ENCODE measurements at regions not wholly inside any gene's neighbourhood (a gene's known extent, or its start where the extent isn't known, plus 50 kb on each side); places are given as distances from the start of the nearest gene placed in this dataset.
"Not testable (repeated sequence)": the region's sequence is repeated elsewhere in the genome, so short reads cannot be mapped to it uniquely, and the experiment has no call there.

GRCh38 chr2:105539331-105539730 is 140.5 kb upstream of the FHL2 start:
- no peaks in the 10 kb centered on the region for H3K36me3 Mint-ChIP-seq (ENCODE audit: low read depth)

GRCh38 chr2:105538840-105539239 is 140.0 kb upstream of the FHL2 start:
- H3K4me1 Mint-ChIP-seq (ENCODE audit: low read depth) = no peaks in the 10 kb centered on the region
- CTCF ChIA-PET = interaction anchor here (1.0 kb wide), 1 partner anchor 18 kb away, joined by 3 read pairs; no protein-coding TSS in a partner anchor
- no peaks in the 10 kb centered on the region for H3K9me3 Mint-ChIP-seq
- DNase-seq (no peak), ATAC-seq (no peak)
- H3K4me3 Mint-ChIP-seq = no peak overlapping the region
- intact Hi-C loops (cut with micrococcal nuclease) = no loop called here
- no peak for TF ChIP-seq CTCF (IDR thresholded peaks at IDR 0.05)
- H3K36me3 Mint-ChIP-seq (ENCODE audit: low read depth) = no peaks in the 10 kb centered on the region
- H3K27me3 Mint-ChIP-seq = no peaks in the 10 kb centered on the region
- no peak overlapping the region for H3K27ac Mint-ChIP-seq
- POLR2A ChIA-PET = no interaction called here

More at GRCh38 chr2:105539331-105539730, 140.5 kb upstream of the FHL2 start:
- ChIA-PET CTCF (interaction anchor here (1.0 kb wide), 1 partner anchor 18 kb away, joined by 3 read pairs; no protein-coding TSS in a partner anchor), POLR2A (no interaction called here)
- Mint-ChIP-seq H3K9me3 (no peaks in the 10 kb centered on the region), H3K4me3 (no peak overlapping the region), H3K27ac (no peak overlapping the region), H3K27me3 (no peaks in the 10 kb centered on the region), H3K4me1 (ENCODE audit: low read depth) (no peaks in the 10 kb centered on the region)
- intact Hi-C loops (cut with micrococcal nuclease) = no loop called here
- ATAC-seq (no peak), DNase-seq (no peak)
- no peak for TF ChIP-seq CTCF (IDR thresholded peaks at IDR 0.05)

GRCh38 chr2:105537920-105538319 is 139.1 kb upstream of the FHL2 start:
- CTCF ChIA-PET = no interaction called here
- no peaks in the 10 kb centered on the region for H3K9me3 Mint-ChIP-seq
- TF ChIP-seq CTCF (IDR thresholded peaks at IDR 0.05) = no peak
- intact Hi-C loops (cut with micrococcal nuclease) = no loop called here
- H3K27ac Mint-ChIP-seq = no peak overlapping the region
- ATAC-seq = no peak
- no peaks in the 10 kb centered on the region for H3K27me3 Mint-ChIP-seq
- DNase-seq = no peak
- no peaks in the 10 kb centered on the region for H3K4me1 Mint-ChIP-seq (ENCODE audit: low read depth)
- no peak overlapping the region for H3K4me3 Mint-ChIP-seq
- POLR2A ChIA-PET = interaction anchor here (0.7 kb wide), 1 partner anchor 188 kb away, joined by 3 read pairs; no protein-coding TSS in a partner anchor
- no peaks in the 10 kb centered on the region for H3K36me3 Mint-ChIP-seq (ENCODE audit: low read depth)

GRCh38 chr2:105537466-105537865 is 138.6 kb upstream of the FHL2 start:
- Mint-ChIP-seq H3K4me1 (ENCODE audit: low read depth) (no peaks in the 10 kb centered on the region), H3K36me3 (ENCODE audit: low read depth) (no peaks in the 10 kb centered on the region), H3K27me3 (no peaks in the 10 kb centered on the region), H3K4me3 (no peak overlapping the region), H3K9me3 (no peaks in the 10 kb centered on the region), H3K27ac (no peak overlapping the region)
- ChIA-PET CTCF (no interaction called here), POLR2A (interaction anchor here (0.7 kb wide), 1 partner anchor 188 kb away, joined by 3 read pairs; no protein-coding TSS in a partner anchor)
- TF ChIP-seq CTCF (IDR thresholded peaks at IDR 0.05) = no peak
- DNase-seq = no peak
- no peak for ATAC-seq
- intact Hi-C loops (cut with micrococcal nuclease) = no loop called here

- Mint-ChIP-seq H3K27ac (no peak overlapping the region), H3K4me1 (ENCODE audit: low read depth) (no peaks in the 10 kb centered on the region), H3K27me3 (no peaks in the 10 kb centered on the region), H3K9me3 (no peaks in the 10 kb centered on the region), H3K4me3 (no peak overlapping the region), H3K36me3 (ENCODE audit: low read depth) (no peaks in the 10 kb centered on the region)
- POLR2A ChIA-PET = no interaction called here
- CTCF ChIA-PET = interaction anchor here (2.3 kb wide), 1 partner anchor 8 kb away, joined by 6 read pairs; no protein-coding TSS in a partner anchor
- intact Hi-C loops (cut with micrococcal nuclease) = no loop called here
- TF ChIP-seq CTCF (IDR thresholded peaks at IDR 0.05) = no peak
- ATAC-seq (no peak), DNase-seq (no peak)
Observed at GRCh38 chr2:105536175-105536574, 137.3 kb upstream of the FHL2 start.

- H3K9me3 Mint-ChIP-seq; H3K27ac Mint-ChIP-seq; H3K27me3 Mint-ChIP-seq; H3K36me3 Mint-ChIP-seq (ENCODE audit: low read depth); H3K4me1 Mint-ChIP-seq (ENCODE audit: low read depth); DNase-seq; CTCF ChIA-PET; ATAC-seq; intact Hi-C loops (cut with micrococcal nuclease); H3K4me3 Mint-ChIP-seq; POLR2A ChIA-PET: not testable (repeated sequence)
Observed at GRCh38 chr2:105529258-105529657, 130.4 kb upstream of the FHL2 start.
